Stimulated activated CD4-positive, alpha-beta T cell treated with anti-CD3 and anti-CD28 coated beads, TNF-alpha, amount 100 ng/mL, for 1 hour (primary cell): ENCODE measurements at regions not wholly inside any gene's neighbourhood (a gene's known extent, or its start where the extent isn't known, plus 50 kb on each side); places are given as distances from the start of the nearest gene placed in this dataset.
"Not testable (repeated sequence)": the region's sequence is repeated elsewhere in the genome, so short reads cannot be mapped to it uniquely, and the experiment has no call there.

Experiments
- DNase-seq, 3 donors: peaks; one replicate each; pipeline ENCODE4 v3.0.0-alpha.2; 2020; ENCODE audit warnings: low read depth in 3 of 3, low spot score in 1 of 3

DNA sequence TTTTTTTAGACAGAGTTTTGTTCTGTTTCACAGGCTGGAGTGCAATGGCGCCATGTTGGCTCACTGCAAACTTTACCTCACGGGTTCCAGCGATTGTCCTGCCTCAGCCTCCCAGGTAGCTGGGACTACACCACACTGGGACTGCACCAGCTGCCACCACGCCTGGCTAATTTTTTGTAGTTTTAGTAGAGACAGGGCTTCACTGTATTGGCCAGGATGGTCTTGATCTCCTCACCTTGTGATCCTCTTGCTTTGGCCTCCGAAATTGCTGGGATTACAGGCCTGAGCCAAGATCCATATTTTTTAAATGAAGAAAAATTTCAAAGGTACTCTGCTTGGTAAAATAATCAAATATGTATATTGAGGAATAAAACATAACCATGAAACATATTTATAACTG lies 195.8 kb upstream of the TPTE start:
- DNase-seq, result peak in 1 of 3 donors; percentile 6

DNA sequence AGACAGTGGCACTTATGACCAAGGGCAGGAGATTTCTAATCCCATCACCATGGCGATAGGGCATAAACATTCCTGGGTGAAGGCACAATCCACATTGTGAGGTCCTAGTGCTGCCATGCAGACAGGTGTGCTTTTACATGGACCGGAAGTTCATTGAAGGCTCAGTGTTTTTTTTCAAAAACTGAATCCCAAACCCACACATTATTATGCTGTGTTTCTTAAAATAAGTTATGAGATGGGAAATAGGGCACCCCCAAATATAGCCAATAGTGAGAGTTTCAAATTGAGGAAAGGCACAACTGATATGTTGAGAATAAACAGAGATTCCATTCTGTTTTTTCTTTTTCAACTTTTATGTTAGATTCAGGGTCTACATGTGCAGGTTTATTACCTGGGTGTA lies 195.2 kb upstream of the TPTE start:
- DNase-seq, result not testable (repeated sequence)

DNA sequence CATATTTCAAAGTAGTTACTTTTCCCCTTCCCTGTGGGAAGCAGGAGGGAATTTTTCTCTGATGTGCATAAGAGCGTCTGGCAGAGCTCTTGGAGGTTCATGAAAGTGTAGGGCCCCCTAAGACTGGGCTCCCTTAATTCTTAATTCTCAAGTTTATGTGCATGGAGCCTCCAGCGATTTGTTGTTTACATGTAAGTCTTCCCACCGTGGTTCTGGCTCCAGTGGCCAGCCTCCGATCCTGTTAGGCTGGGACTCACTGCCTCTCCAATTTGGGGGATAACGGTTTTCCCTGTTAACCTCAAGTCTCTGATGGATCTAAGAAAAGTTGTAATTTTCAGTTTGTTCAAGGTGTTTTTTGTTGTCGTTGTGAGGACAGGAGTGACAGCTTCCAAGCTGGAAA lies 192.7 kb upstream of the TPTE start:
- not testable (repeated sequence) for DNase-seq

DNA sequence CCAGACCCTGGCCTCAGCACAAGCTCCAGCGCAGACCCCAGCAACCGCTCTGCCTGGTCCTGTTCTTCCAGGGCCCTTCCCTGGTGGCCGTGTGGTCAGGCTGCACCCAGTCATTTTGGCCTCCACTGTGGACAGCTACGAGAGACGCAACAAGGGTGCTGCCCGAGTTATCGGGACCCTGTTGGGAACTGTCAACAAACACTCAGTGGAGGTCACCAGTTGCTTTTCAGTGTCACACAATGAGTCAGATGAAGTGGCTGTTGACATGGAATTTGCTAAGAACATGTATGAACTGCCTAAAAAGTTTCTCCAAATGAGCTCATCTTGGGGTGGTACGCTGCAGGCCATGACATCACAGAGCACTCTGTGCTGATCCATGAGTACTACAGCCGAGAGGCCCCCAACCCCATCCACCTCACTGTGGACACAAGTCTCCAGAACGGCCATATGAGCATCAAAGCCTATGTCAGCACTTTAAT lies 190.7 kb upstream of the TPTE start:
- not testable (repeated sequence) for DNase-seq

DNA sequence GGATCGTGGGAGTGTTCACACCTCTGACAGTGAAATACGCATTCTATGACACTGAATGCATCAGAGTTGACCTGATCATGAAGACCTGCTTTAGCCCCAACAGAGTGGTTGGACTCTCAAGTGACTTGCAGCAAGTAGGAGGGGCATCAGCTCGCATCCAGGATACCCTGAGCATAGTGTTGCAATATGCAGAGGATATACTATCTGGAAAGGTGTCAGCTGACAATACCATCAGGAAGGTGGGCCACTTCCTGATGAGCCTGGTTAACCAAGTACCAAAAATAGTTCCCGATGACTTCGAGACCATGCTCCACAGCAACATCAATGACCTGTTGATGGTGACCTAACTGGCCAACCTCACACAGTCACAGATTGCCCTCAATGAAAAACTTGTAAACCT lies 190.2 kb upstream of the TPTE start:
- not testable (repeated sequence) for DNase-seq

DNA sequence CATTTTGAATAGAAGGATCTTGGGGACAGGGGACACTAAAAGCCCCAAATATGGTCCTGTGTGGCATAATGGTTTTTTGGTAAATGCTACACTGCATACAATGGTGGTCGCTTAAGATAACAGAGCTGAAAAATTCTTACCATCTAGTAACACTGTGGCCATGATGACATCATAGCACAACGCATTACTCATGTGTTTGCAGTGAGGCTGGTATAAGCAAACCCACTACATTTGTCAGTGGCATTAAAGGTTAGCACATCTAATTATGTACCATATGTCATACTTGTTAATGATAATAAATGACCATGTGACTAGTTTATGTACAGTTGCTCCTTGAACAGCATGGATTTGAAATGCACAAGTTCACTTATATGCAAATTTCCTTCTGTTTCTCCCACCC lies 188.4 kb upstream of the TPTE start:
- DNase-seq, result not testable (repeated sequence)

DNA sequence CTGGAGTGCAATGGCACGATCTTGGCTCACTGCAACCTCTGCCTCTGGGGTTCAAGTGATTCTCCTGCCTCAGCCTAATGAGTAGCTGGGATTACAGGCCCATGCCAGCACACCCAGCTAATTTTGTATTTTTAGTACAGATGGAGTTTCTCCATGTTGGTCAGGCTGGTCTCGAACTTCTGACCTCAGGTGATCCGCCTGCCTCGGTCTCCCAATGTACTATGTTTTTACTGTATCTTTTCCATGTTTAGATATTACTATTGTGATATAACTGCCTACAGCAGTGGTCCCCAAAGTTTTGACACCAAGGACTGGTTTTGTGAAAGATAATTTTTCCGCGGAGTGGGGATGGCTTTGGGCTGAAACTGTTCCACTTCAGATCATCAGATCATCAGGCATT lies 187.0 kb upstream of the TPTE start:
- DNase-seq, result not testable (repeated sequence)

DNA sequence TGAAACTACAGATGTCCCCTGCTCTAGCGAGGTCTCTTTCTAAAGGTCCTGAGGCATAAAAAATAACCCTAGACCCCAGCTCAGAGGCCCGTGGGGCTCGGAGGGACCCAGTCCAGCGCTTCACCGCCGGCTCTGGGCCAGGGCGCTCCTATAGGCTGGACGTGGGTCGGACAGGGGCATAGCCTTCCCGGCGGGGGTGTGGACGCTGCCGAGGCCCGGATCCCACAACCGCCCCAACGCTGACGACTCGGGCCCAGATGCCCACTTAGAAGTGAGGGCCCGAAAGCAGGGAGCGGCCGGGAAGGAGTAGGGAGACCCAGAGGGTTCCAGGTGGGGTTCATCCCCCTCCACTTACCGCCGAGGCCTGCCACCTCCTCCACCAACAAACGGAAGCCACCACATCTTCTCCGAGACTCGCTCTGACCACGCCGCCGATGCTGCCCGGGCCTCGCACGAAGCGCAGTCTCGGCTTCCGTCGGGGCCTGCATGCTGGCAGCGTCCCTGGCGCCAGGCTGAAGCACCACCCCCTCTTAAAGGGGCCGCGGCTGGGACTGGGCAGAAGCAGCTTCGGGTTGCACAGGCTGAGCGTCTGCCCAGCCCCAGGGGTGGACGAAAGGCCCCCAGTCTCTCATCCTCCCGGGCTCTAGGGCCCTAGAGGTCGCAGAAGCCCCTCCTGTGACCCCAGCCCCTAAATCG lies 179.0 kb upstream of the TPTE start:
- DNase-seq, result not testable (repeated sequence)

DNA sequence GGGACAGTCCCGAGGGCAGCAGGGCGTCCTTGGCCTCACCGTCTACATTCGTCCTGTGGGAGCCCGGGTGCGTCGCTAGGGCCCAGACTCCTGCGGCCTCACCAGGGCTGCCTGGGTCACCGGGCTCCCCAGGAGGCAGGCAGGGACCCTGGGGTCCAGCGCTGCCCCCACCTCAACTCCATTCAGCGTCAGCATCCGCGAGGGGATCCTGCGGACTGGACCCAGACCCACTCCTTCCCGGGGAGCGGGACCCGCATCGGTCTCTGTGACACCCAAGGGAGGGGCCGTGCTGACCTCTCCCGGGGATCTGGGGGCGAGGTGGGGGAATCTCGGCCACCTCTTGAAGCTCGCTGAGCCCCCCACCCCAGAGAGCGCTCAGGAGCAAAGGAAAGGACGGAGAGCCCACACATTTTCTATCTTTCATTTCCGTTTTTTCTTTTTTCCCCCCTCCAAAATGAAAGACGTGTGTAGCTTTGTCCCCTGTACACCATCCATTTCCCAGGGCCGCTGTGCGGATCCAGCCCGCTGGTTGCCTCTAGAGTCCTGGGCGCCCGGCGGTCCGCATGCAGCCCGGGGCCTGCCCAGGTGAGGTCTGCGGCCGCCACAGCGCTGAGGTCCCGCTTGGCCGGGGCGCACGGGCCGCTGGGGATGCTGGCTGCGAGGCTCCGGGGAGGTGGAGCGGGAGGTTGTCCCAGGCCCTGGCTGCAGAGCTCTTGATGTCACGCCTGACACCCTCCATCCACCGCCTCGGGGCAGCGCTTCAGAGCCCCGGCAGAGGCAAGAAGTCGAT lies 178.0 kb upstream of the TPTE start:
- DNase-seq, result not testable (repeated sequence)

DNA sequence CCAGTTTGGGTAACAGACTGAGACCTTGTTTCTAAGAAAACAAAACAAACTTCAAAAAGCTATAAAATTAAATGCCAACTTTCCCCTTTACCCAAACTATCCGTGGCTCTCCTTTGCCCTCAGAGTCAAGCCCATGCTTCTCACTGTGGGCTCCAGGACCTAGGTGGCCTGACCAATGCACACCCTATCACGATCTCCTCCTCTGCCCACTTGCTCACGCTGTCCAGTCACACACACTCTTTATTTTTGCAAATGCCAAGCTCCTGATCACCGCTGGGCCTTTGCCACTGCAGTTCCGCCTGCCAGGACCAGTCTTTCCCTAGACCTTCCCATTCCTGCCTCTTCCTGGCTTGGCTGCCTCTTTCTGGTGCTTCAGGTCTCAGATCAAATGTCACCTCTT lies 177.1 kb upstream of the TPTE start:
- DNase-seq, result not testable (repeated sequence)

DNA sequence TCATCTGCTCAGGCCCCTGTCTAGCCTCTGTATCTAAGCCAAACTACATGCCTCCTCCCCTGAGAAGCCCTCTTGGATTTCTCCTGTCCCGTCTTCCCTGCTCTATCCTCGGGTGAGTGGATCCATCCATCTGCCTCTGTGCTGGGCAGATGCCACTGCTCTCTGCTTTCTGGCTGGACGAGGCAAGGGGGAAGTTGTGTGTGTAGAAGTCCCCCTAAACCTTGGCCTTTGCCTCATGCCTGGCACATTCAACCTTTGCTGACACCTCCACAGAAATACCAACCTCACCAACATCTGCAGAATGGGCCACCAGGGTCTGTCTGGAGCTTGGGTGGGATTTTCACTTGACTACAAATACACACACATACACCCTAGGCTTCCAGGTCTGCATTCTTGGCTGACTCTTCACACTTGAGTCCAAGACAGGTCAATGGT lies 176.2 kb upstream of the TPTE start:
- not testable (repeated sequence) for DNase-seq

DNA sequence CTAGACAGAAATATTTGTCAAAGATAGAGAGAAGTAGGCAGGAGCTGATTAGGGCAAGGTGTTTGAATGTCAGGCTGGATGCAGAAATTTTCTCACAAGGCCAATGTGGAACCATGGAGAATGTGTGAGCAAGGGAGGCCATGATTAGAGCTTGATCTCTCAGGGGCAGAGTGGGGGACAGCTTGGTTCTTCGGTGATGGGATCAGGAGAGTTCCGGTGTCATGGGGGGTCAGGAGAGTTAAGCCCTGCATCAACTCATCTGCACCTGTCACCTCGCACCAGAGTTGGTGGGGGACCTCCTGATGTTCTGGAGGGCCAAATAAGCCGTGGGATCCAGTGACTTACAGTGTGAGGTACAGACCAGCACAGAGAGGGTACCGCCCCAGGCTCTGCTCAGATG lies 175.1 kb upstream of the TPTE start:
- not testable (repeated sequence) for DNase-seq

DNA sequence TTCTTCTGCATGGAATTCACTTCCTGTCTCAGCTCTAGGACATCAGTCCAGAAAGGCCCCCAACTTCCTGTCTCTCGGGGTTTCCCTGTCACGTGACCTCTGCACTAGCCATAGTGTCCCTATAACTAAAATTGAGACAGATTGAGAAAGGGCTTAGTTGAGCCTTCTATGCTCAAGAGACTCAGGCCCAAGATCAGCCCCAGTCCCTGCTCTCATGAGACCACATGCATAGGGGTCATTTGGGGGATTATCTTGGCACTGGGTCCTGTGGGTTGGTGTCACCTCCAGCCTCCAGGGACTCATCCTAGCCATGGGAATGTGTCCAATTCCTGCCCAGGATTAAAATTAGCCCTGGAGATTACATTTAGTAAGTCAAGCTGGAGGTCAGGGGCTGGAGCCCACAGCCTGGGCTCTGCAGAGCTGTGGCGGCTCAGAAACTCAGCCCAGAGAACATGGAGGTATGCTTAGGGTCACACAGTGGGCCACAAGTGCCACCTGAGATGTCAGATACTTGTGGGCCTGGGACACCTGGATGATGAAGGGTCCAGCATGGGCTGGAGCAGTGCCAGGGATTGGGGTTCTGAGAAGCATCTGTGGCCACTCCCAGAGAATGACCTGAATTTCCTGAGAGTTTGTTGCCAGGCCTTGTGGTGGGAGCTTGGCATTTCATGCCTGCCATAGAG lies 174.3 kb upstream of the TPTE start:
- DNase-seq, result not testable (repeated sequence)

DNA sequence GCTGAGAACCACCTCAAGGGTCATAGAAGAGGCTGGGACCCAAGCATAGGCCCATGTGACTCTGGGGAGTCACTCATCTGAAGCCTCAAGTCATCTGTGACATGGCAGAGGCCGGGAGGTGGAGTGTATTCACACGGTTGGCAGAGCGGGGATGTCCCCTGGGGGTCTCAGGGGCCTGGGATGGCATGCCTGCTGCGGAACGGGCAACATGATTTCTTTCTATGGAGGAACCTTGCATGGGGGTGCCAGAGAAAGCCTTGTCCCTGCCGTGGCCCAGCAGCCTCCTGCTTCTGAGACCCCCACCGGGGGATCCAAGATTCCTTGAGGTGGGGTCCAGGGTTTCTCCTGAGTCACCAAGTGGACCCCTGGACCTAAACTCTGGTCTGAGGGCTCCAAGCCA lies 173.7 kb upstream of the TPTE start:
- DNase-seq, result not testable (repeated sequence)

DNA sequence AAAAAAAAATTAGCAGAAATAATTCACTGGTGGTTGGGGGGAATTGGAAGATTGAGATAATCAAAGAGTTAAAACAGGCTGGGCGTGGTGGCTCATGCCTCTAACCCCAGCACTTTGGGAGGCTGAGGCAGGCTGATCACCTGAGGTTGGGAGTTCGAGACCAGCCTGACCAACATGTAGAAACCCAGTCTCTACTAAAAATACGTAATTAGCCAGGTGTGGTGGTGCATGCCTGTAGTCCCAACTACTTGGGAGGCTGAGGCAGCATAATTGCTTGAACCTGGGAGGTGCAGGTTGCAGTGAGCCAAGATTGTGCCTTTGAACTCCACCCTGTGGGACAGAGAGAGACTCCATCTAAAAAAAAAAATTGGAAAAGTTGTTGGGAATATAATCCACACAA lies 173.2 kb upstream of the TPTE start:
- not testable (repeated sequence) for DNase-seq

DNA sequence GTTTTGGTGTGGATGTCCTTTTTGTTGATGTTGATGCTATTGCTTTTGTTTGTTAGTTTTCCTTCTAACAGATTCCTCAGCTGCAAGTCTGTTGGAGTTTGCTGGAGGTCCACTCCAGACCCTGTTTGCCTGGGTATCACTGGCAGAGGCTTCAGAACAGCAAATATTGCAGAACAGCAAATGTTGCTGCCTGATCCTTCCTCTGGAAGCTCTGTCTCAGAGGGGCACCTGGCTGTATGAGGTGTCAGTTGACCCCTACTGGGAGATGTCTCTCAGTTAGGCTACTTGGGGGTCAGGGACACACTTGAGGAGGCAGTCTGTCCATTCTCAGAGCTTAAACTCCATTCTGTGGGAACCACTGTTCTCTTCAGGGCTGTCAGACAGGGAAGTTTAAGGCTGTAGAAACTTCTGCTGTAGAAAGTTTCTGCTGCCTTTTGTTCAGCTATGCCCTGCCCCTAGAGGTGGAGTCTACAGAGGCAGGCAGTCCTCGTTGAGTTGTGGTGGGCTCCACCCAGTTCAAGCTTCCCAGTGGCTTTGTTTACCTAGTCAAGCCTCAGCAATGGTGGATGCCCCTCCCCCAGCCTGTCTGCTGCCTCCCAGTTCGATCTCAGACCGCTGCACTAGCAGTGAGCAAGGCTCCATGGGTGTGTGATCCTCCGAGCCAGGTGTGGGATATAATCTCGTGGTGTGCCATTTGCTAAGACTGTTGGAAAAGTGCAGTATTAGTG lies 166.4 kb upstream of the TPTE start:
- DNase-seq, result not testable (repeated sequence)

DNA sequence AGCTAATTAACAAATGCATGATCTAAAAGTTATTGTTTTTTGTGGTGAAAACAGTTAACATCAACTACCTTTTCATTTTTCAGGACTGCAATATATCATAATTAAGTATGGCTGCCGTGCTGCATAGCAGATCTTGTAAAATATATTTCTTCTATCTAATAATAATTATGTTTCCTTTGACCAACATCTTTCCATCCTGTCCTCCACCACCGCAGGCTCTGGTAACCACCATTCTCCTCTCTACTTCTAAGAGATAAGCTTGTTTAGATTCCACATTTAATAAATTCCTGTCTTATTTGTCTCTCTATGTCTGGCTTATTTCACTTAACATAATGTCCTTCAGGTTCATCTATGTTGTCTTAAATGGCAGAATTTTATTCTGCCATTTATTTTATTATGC lies 162.3 kb upstream of the TPTE start:
- DNase-seq, result not testable (repeated sequence)

DNA sequence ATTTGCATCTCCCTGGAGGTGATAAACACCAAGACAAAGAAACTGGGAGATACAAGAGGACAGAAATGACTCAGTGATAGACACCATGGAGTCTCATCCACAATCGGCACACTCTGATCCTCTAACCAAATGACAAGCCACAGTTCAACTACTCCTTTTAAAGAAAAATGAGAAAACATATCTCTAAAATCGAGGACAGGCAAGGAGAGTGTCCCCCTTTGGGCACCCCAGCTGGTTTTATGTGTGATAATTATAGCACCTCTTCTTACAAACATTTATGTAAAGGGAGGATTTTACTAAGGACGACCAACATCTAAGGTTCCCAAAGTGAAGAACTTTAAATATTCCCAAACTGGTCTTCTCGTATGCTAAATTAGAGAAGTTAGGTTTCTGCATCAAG lies 161.5 kb upstream of the TPTE start:
- not testable (repeated sequence) for DNase-seq

DNA sequence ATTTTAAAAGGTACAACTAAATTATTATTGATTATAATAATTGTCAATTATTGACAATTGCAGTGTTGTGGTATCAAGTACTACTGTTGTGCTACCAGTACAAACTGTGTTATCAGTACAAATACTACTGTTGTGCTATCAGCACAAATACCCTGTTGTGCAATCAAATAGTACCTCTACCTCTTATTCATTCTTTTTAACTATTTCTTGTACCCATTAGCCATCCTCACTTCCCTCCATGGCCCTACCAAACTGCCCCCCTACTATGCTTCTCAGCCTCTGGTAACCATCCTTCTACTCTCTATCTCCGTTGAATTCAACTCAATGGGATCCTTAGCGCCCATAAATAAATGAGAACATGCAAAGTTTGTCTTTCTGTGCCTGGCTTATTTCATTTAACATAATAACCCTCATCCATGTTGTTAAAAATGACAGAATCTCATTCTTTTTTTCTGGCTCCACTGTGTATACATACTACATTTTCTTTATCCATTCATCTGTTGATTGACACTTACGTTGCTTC lies 160.1 kb upstream of the TPTE start:
- not testable (repeated sequence) for DNase-seq

DNA sequence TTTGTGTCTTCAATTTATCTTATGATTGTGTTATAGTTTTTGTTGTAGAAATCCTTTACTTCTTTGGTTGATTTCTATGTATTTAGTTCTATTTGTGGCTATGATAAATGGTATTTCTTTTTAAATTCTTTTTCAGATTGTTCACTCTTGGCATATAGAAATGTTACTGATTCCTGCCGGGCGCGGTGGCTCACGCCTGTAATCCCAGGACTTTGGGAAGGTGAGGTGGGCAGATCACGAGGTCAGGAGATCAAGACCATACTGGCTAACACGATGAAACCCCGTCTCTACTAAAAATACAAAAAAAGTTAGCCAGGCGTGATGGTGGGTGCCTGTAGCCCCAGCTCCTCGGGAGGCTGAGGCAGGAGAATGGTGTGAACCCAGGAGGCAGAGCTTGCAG lies 158.6 kb upstream of the TPTE start:
- DNase-seq, result not testable (repeated sequence)

DNA sequence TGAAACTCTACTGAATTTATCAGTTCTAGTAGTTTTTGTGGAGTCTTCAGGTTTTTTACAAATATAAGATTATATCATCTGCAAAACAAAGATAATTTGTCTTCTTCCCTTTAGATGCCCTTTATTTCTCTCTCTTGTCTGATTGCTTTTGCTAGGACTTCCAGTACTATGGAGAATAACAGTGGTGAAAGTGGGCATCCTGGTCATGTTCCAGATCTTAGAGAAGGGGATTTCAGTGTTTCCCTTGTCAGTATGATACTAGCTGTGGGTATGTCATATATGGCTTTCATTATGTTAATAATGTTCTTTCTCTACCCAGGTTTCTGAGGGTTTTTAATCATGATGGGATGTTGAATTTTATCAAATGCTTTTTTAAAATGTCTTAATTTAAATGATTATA lies 158.1 kb upstream of the TPTE start:
- not testable (repeated sequence) for DNase-seq
